CD14-positive monocyte (primary cell): ENCODE measurements at regions not wholly inside any gene's neighbourhood (a gene's known extent, or its start where the extent isn't known, plus 50 kb on each side); places are given as distances from the start of the nearest gene placed in this dataset.
A peak's percentile ranks its signal among the peaks of the same experiment; 100 is the strongest.
"Not testable (repeated sequence)": the region's sequence is repeated elsewhere in the genome, so short reads cannot be mapped to it uniquely, and the experiment has no call there.

ENCODE experiments used
- DNase-seq, 3 donors: peaks; one replicate each; pipeline ENCODE4 v3.0.0-alpha.2; 2011 to 2022
- H2AFZ ChIP-seq: 2 replicates; pipeline ENCODE4 v1.6.0; 2012; ENCODE audit warnings: mild to moderate bottlenecking, low read depth, low read length, inconsistent platforms; ENCODE audit not compliant: insufficient read depth, poor library complexity, severe bottlenecking
- H3K27ac ChIP-seq, 2 donors: 1 replicate in 1 of 2; 2 replicates in 1 of 2; pipeline ENCODE4 v1.5.1; 2012 to 2013; ENCODE audit warnings: low read length in 2 of 2, control low read depth in 1 of 2, inconsistent platforms in 1 of 2, low read depth in 1 of 2, mild to moderate bottlenecking in 1 of 2
- H3K27me3 ChIP-seq, 2 donors: one replicate each; pipeline versions ENCODE4 v1.6.0 to v1.6.1; 2011 to 2013; ENCODE audit warnings: low read length in 2 of 2; ENCODE audit not compliant: control insufficient read depth in 2 of 2, insufficient read depth in 2 of 2
- H3K36me3 ChIP-seq, 2 donors: replicated peaks in 1 of 2; 1 replicate in 1 of 2; 2 replicates in 1 of 2; pipeline versions ENCODE4 v1.5.1 to v1.6.1; 2012 to 2013; ENCODE audit warnings: low read length in 2 of 2, control low read depth in 1 of 2, inconsistent platforms in 1 of 2, mild to moderate bottlenecking in 1 of 2; ENCODE audit not compliant: insufficient read depth in 2 of 2, control insufficient read depth in 1 of 2
- H3K4me1 ChIP-seq, 2 donors: 1 replicate in 1 of 2; 2 replicates in 1 of 2; pipeline versions ENCODE4 v1.5.1 to v1.6.1; 2012 to 2013; ENCODE audit warnings: low read length in 2 of 2, control low read depth in 1 of 2, inconsistent platforms in 1 of 2, mild to moderate bottlenecking in 1 of 2, moderate library complexity in 1 of 2; ENCODE audit not compliant: insufficient read depth in 2 of 2, control insufficient read depth in 1 of 2
- H3K4me2 ChIP-seq: replicated peaks from 2 replicates; pipeline ENCODE3; 2012; ENCODE audit warnings: low read length, moderate library complexity, mild to moderate bottlenecking; ENCODE audit not compliant: poor library complexity, severe bottlenecking; ENCODE audit errors: extremely low read depth
- H3K4me3 ChIP-seq, 3 experiments: fragments of 200-600 bp in 1 of 3; sonication (generic) in 1 of 3; replicated peaks in 1 of 3; 1 replicate in 2 of 3; 2 replicates in 1 of 3; pipeline ENCODE4 v1.5.1; 2011 to 2013; ENCODE audit warnings: low read length in 3 of 3, mild to moderate bottlenecking in 3 of 3, control low read depth in 2 of 3, low read depth in 2 of 3, inconsistent platforms in 1 of 3, moderate library complexity in 1 of 3
- H3K79me2 ChIP-seq: 2 replicates; pipeline ENCODE4 v1.6.0; 2012; ENCODE audit warnings: mild to moderate bottlenecking, control low read depth, inconsistent platforms, low read length, moderate library complexity; ENCODE audit not compliant: insufficient read depth
- H3K9ac ChIP-seq: 2 replicates; pipeline ENCODE4 v1.6.0; 2017; ENCODE audit warnings: low read length, mild to moderate bottlenecking; ENCODE audit not compliant: insufficient read depth, poor library complexity, severe bottlenecking
- H3K9me3 ChIP-seq, 2 donors: replicated peaks in 1 of 2; 1 replicate in 1 of 2; 2 replicates in 1 of 2; pipeline versions ENCODE4 v1.5.1 to v1.6.1; 2012 to 2013; ENCODE audit warnings: low read length in 2 of 2, control low read depth in 1 of 2; ENCODE audit not compliant: control insufficient read depth in 1 of 2, insufficient read depth in 1 of 2
- H4K20me1 ChIP-seq: 2 replicates; pipeline ENCODE4 v1.6.0; 2012; ENCODE audit warnings: mild to moderate bottlenecking, low read length, control low read depth, moderate library complexity; ENCODE audit not compliant: insufficient read depth
- H3K27ac Mint-ChIP-seq, 7 donors: one replicate each; pipeline ENCODE4 v1.8.0; 2020; ENCODE audit warnings: mild to moderate bottlenecking in 7 of 7, mixed read lengths in 7 of 7, moderate library complexity in 6 of 7, inconsistent platforms in 2 of 7
- H3K27me3 Mint-ChIP-seq, 3 donors: one replicate each; pipeline ENCODE4 v1.8.0; 2021 to 2022; ENCODE audit warnings: low read depth in 3 of 3, mild to moderate bottlenecking in 3 of 3, mixed read lengths in 3 of 3, moderate library complexity in 3 of 3, inconsistent platforms in 1 of 3
- H3K36me3 Mint-ChIP-seq, 2 donors: one replicate each; pipeline ENCODE4 v1.8.0; 2020; ENCODE audit warnings: mixed read lengths in 2 of 2, inconsistent platforms in 1 of 2, mild to moderate bottlenecking in 1 of 2
- H3K4me1 Mint-ChIP-seq: one replicate; pipeline ENCODE4 v1.8.0; 2020; ENCODE audit warnings: mild to moderate bottlenecking, mixed read lengths
- H3K4me3 Mint-ChIP-seq, 2 donors: one replicate each; pipeline ENCODE4 v1.8.0; 2020; ENCODE audit warnings: mild to moderate bottlenecking in 2 of 2, mixed read lengths in 2 of 2, moderate library complexity in 1 of 2
- H3K9me3 Mint-ChIP-seq, 7 donors: one replicate each; pipeline ENCODE4 v1.8.0; 2020 to 2022; ENCODE audit warnings: mixed read lengths in 7 of 7, mild to moderate bottlenecking in 6 of 7, moderate library complexity in 6 of 7, inconsistent platforms in 2 of 7
- CTCF ChIP-seq: fragments of 200-600 bp; IDR thresholded peaks from one replicate; pipeline ENCODE4 v1.8.0; 2022; ENCODE audit warnings: antibody characterized with exemption, mild to moderate bottlenecking
- WGBS: methylation state at CpG from one replicate; pipeline ENCODE4 v1.1.5; 2013; ENCODE audit warnings: missing lambda C conversion rate; ENCODE audit not compliant: insufficient coverage; 5-methylcytosine and 5-hydroxymethylcytosine counted together
- intact Hi-C, 2 donors: fragments of 100-400 bp; cut with micrococcal nuclease; formaldehyde crosslinking; loops; one replicate each; pipeline versions ENCODE4 v1.15.0 to v1.15.1; 2023

- H3K36me3 ChIP-seq, result no peaks in the 10 kb centered on the region
- intact Hi-C loops, result no loop called here
- H3K27ac Mint-ChIP-seq, result no peak overlapping the region
- no peaks in the 10 kb centered on the region for H4K20me1 ChIP-seq
- H3K79me2 ChIP-seq, result no peaks in the 10 kb centered on the region
- H2AFZ ChIP-seq, result no peak overlapping the region
- H3K9me3 Mint-ChIP-seq, result peaks cover 0 to 4% (median 0%) of the 10 kb centered on the region in 7 donors
- H3K4me3 Mint-ChIP-seq, result no peak overlapping the region
- H3K27ac ChIP-seq, result no peak overlapping the region
- H3K36me3 Mint-ChIP-seq, result no peaks in the 10 kb centered on the region
- no peak for DNase-seq
- no peak overlapping the region for H3K4me3 ChIP-seq
- WGBS, result 94% methylated on average over 3 of the region's 7 CpGs
- peaks cover 17% of the 10 kb centered on the region for H3K4me1 Mint-ChIP-seq
- H3K4me1 ChIP-seq, result peaks cover 11 to 13% of the 10 kb centered on the region in 2 donors
- no peak for TF ChIP-seq CTCF
- no peaks in the 10 kb centered on the region for H3K27me3 ChIP-seq
- H3K4me2 ChIP-seq, result no peak overlapping the region
- peaks cover 0 to 3% (median 2%) of the 10 kb centered on the region in 3 donors for H3K27me3 Mint-ChIP-seq
- no peaks in the 10 kb centered on the region for H3K9me3 ChIP-seq
- H3K9ac ChIP-seq, result no peak overlapping the region
Observed at GRCh38 chr10:46098386-46098785, 52.3 kb upstream of the MSMB start.

- H3K4me2 ChIP-seq, H3K27me3 Mint-ChIP-seq, H3K36me3 ChIP-seq, intact Hi-C loops, DNase-seq, H2AFZ ChIP-seq, H3K9me3 ChIP-seq, H3K4me3 ChIP-seq, H3K27ac ChIP-seq, H4K20me1 ChIP-seq, H3K79me2 ChIP-seq, H3K27me3 ChIP-seq, H3K9ac ChIP-seq, H3K36me3 Mint-ChIP-seq, H3K4me3 Mint-ChIP-seq, H3K9me3 Mint-ChIP-seq: not testable (repeated sequence)
- H3K27ac Mint-ChIP-seq, result peak overlapping the region in 1 of 7 donors; percentile 64
- peaks cover 11 to 13% of the 10 kb centered on the region in 2 donors for H3K4me1 ChIP-seq
- WGBS, result 72% methylated on average over 3 of the region's 4 CpGs
- H3K4me1 Mint-ChIP-seq, result peaks cover 17% of the 10 kb centered on the region
Observed at GRCh38 chr10:46098925-46099324, 52.9 kb upstream of the MSMB start.
